Colonic mucosa (tissue), 4 donors: ENCODE measurements at regions not wholly inside any gene's neighbourhood (a gene's known extent, or its start where the extent isn't known, plus 50 kb on each side); places are given as distances from the start of the nearest gene placed in this dataset.

Experiments
- DNase-seq: peaks from one replicate; pipeline ENCODE4 v3.0.0-alpha.2; 2020
- H3K27ac ChIP-seq: fragments of 200-600 bp; one replicate; pipeline ENCODE4 v1.8.0; 2021
- H3K27me3 ChIP-seq: fragments of 200-600 bp; one replicate; pipeline ENCODE4 v1.8.0; 2021
- H3K36me3 ChIP-seq: fragments of 200-600 bp; one replicate; pipeline ENCODE4 v1.8.0; 2021
- H3K4me1 ChIP-seq: fragments of 200-600 bp; one replicate; pipeline ENCODE4 v1.8.0; 2021; ENCODE audit warnings: mild to moderate bottlenecking
- H3K4me3 ChIP-seq: fragments of 200-600 bp; one replicate; pipeline ENCODE4 v1.8.0; 2021
- H3K9ac ChIP-seq, 2 donors: one replicate each; pipeline ENCODE4 v1.7.0; 2013; ENCODE audit warnings: control low read depth in 2 of 2, low read depth in 2 of 2, low read length in 2 of 2
- H3K9me3 ChIP-seq: fragments of 200-600 bp; one replicate; pipeline ENCODE4 v1.8.0; 2021
- intact Hi-C: fragments of 100-400 bp; cut with DNase I; formaldehyde crosslinking; loops from one replicate; pipeline ENCODE4 v1.14.1; 2022
- TF ChIP-seq, protein P1 (sequence below): fragments of 200-600 bp; IDR thresholded peaks from one replicate; pipeline ENCODE4 v1.8.0; 2022; ENCODE audit warnings: antibody characterized with exemption, mild to moderate bottlenecking
- donor health status: healthy.
- donor health status: DM: no; HTN: no; CAD: no.
- donor health status: DM: no; HTN: no; CAD: no.

DNA sequence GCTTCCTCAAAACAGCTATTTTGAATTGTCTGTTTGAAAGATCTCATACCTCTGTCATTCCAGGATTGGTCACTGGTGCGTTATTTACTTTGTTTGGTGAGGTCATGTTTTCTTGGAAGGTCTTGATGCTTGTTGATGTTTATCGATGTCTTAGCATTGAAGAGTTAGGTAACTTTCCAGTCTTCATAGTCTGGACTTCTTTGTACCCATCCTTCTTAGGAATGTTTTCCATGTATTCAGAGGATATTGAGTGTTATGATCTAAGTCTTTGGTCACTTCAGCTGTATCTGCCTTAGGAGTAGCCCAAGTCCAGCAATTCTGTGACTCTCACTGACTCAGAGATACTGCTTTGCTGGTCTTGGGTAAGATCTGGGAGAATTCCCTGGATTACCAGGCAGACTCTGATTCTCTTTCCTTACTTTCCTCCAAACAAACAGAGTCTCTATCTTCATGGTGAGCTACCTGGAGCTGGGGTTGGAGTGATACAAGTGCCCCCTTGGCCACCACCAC, 398.6 kb downstream of the ZIC4 start:
- Histone ChIP-seq H3K9ac (no peak overlapping the region), H3K4me1 (no peaks in the 10 kb centered on the region), H3K27me3 (no peaks in the 10 kb centered on the region), H3K36me3 (no peaks in the 10 kb centered on the region), H3K27ac (no peak overlapping the region), H3K9me3 (no peaks in the 10 kb centered on the region), H3K4me3 (no peak overlapping the region)
- TF ChIP-seq, protein P1, sequence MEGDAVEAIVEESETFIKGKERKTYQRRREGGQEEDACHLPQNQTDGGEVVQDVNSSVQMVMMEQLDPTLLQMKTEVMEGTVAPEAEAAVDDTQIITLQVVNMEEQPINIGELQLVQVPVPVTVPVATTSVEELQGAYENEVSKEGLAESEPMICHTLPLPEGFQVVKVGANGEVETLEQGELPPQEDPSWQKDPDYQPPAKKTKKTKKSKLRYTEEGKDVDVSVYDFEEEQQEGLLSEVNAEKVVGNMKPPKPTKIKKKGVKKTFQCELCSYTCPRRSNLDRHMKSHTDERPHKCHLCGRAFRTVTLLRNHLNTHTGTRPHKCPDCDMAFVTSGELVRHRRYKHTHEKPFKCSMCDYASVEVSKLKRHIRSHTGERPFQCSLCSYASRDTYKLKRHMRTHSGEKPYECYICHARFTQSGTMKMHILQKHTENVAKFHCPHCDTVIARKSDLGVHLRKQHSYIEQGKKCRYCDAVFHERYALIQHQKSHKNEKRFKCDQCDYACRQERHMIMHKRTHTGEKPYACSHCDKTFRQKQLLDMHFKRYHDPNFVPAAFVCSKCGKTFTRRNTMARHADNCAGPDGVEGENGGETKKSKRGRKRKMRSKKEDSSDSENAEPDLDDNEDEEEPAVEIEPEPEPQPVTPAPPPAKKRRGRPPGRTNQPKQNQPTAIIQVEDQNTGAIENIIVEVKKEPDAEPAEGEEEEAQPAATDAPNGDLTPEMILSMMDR, result no peak
- intact Hi-C loops, result no loop called here
- no peak for DNase-seq

DNA sequence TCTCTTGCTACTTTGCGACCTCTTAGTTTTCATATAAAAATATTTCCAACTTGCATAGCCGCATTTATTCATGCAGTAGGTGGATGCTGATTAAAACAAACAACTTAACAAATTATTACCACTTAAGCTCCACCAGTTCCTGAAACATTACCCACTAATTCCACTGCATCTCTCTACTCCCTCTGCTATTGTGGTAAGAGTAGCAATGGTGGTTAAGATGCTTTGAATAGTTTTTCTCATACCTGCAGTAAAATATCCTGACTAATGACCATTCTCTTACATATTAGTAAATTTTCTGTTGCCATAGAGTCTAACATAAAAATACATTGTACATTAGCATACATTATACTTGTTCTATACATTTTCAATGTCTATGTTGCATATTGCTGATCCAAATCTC, 397.6 kb upstream of the PLSCR5 start:
- no peaks in the 10 kb centered on the region for H3K27me3 ChIP-seq
- H3K36me3 ChIP-seq, result no peaks in the 10 kb centered on the region
- H3K27ac ChIP-seq, result no peak overlapping the region
- intact Hi-C loops, result no loop called here
- H3K9ac ChIP-seq, result no peak overlapping the region
- no peaks in the 10 kb centered on the region for H3K9me3 ChIP-seq
- no peak overlapping the region for H3K4me3 ChIP-seq
- no peaks in the 10 kb centered on the region for H3K4me1 ChIP-seq
- TF ChIP-seq, protein P1, result no peak
- no peak for DNase-seq

DNA sequence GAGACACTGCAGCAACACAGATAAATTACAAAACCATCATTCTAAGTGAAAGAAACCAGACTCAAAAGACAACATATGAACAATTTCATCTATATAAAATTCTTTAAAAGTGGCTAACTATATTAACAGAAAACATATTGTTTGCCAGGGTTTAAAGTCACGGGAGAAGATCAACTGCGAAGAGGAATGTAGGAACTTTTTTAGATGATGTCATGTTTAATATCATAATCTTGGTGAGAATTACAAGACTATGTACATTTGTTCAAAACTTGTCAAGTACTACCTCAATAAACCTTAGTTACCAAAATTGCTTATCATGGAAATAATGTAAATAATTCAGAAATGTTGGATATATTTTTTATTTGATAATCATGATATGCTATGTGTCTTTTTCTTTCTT, 395.1 kb upstream of the PLSCR5 start:
- intact Hi-C loops, result no loop called here
- no peak for DNase-seq
- Histone ChIP-seq H3K9me3 (no peaks in the 10 kb centered on the region), H3K27ac (no peak overlapping the region), H3K36me3 (no peaks in the 10 kb centered on the region), H3K9ac (no peak overlapping the region), H3K4me3 (no peak overlapping the region), H3K4me1 (no peaks in the 10 kb centered on the region), H3K27me3 (no peaks in the 10 kb centered on the region)
- TF ChIP-seq, protein P1, result no peak

DNA sequence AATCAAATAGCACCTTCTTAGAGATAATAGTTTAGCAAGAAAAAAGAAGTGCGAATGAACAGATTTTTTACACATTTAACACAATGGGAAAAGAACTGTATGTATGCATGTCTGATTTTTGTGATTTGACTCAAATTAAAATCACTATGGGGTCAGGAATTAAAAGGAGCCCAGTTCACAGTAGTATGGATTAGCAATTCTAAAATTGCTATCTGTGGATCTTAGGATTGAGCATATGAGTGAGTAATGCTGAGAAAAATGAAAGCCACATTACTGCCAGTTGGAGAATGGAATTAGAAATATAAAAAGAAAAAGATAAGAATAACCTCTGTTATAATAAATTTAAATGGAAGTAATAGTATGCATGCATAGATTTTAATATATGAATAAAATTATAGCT, 386.8 kb upstream of the PLSCR5 start:
- DNase-seq, result no peak
- Histone ChIP-seq H3K4me1 (no peaks in the 10 kb centered on the region), H3K27ac (no peak overlapping the region), H3K9me3 (no peaks in the 10 kb centered on the region), H3K36me3 (no peaks in the 10 kb centered on the region), H3K9ac (no peak overlapping the region), H3K4me3 (no peak overlapping the region), H3K27me3 (no peaks in the 10 kb centered on the region)
- intact Hi-C loops, result no loop called here
- TF ChIP-seq, protein P1, result no peak

DNA sequence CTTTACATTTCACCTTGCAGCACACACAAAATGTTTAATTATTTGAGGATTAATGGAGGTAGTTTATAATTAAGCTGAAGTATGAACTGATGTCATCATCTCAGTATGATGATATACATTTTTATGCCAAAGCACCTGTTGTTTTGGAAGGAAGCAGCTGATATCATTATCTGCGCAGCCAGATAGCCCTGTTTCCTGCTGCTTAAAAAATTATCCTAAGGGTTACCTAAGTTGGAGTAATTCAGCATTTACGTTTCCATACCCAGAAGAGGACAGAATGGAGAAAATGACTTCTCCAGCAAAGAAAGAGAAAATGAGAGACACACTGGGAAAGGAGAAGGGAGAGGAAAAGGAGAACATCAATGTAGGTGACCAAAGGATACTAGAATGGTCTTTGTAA, 370.3 kb upstream of the PLSCR5 start:
- no peak overlapping the region for H3K4me3 ChIP-seq
- no peaks in the 10 kb centered on the region for H3K9me3 ChIP-seq
- H3K27me3 ChIP-seq, result no peaks in the 10 kb centered on the region
- no peak overlapping the region for H3K9ac ChIP-seq
- no peak for DNase-seq
- no peaks in the 10 kb centered on the region for H3K36me3 ChIP-seq
- H3K27ac ChIP-seq, result no peak overlapping the region
- intact Hi-C loops, result no loop called here
- H3K4me1 ChIP-seq, result no peaks in the 10 kb centered on the region
- TF ChIP-seq, protein P1, result no peak

DNA sequence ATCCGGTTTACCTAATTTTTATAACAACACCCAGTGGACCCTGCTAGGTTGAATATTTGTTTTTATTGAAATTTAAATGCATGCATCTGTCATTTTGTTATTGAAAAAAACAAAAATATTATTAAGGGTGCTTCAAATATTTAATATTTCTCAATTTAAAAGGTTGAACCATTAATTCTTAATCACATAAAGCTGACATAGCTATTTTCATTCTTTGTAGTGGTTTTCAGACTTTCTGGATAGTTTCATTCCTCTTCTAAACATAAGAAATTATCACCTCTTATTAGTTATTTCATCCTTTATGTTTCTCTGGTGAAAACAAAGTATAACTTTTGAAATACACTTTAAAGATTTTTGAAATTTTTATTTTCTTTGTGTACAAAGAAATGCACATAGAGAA, 369.9 kb upstream of the PLSCR5 start:
- TF ChIP-seq, protein P1, result no peak
- intact Hi-C loops, result no loop called here

More for the DNA sequence above, 369.9 kb upstream of the PLSCR5 start:
- H3K27me3 ChIP-seq, result no peaks in the 10 kb centered on the region
- H3K9me3 ChIP-seq, result no peaks in the 10 kb centered on the region
- DNase-seq, result no peak
- no peaks in the 10 kb centered on the region for H3K4me1 ChIP-seq
- no peak overlapping the region for H3K27ac ChIP-seq
- H3K4me3 ChIP-seq, result no peak overlapping the region
- H3K9ac ChIP-seq, result no peak overlapping the region
- no peaks in the 10 kb centered on the region for H3K36me3 ChIP-seq
